ENCODE measurements at regions not wholly inside any gene's neighbourhood (a gene's known extent, or its start where the extent isn't known, plus 50 kb on each side); places are given as distances from the start of the nearest gene placed in this dataset.
"Not testable (repeated sequence)": the region's sequence is repeated elsewhere in the genome, so short reads cannot be mapped to it uniquely, and the experiment has no call there.

- no peak for TF ChIP-seq CTCF (IDR thresholded peaks at IDR 0.05; ENCODE audit: borderline replicate concordance, extremely low read depth, insufficient read depth)
- intact Hi-C loops (cut with DNase I), result no loop called here
Observed at GRCh38 chr3:182331341-182331740, 462.0 kb upstream of the ATP11B start.

GRCh38 chr3:182342252-182342651 lies 451.1 kb upstream of the ATP11B start:
- no peak for TF ChIP-seq CTCF (IDR thresholded peaks at IDR 0.05; ENCODE audit: borderline replicate concordance, extremely low read depth, insufficient read depth)
- no peak for FAIRE-seq
- Histone ChIP-seq H3K27me3 (ENCODE audit: control insufficient read depth, insufficient read depth, low read length) (no peaks in the 10 kb centered on the region), H3K27ac (ENCODE audit: low read depth in 2 of 2, low read length in 2 of 2) (no peak overlapping the region), H3K4me3 (ENCODE audit: low read length in 3 of 3) (no peak overlapping the region), H3K9ac (ENCODE audit: low read length in 3 of 3) (no peak overlapping the region), H3K9me3 (ENCODE audit: control insufficient read depth in 2 of 3, insufficient read depth in 1 of 3, low read length in 3 of 3) (no peaks in the 10 kb centered on the region), H3K4me1 (ENCODE audit: control insufficient read depth in 2 of 3, insufficient read depth in 2 of 3, low read depth in 1 of 3, low read length in 3 of 3) (no peaks in the 10 kb centered on the region), H3K36me3 (ENCODE audit: control insufficient read depth in 2 of 3, insufficient read depth in 3 of 3, low read length in 3 of 3) (no peaks in the 10 kb centered on the region)
- peak in 2 of 5 donors; percentile 21 to 32 for DNase-seq
- intact Hi-C loops (cut with DNase I), result no loop called here

More at GRCh38 chr3:182331341-182331740, 462.0 kb upstream of the ATP11B start:
- Histone ChIP-seq H3K27me3 (ENCODE audit: control insufficient read depth, insufficient read depth, low read length) (no peaks in the 10 kb centered on the region), H3K4me1 (ENCODE audit: control insufficient read depth in 2 of 3, insufficient read depth in 2 of 3, low read depth in 1 of 3, low read length in 3 of 3) (no peaks in the 10 kb centered on the region), H3K36me3 (ENCODE audit: control insufficient read depth in 2 of 3, insufficient read depth in 3 of 3, low read length in 3 of 3) (no peaks in the 10 kb centered on the region), H3K9me3 (ENCODE audit: control insufficient read depth in 2 of 3, insufficient read depth in 1 of 3, low read length in 3 of 3) (no peaks in the 10 kb centered on the region), H3K9ac (ENCODE audit: low read length in 3 of 3) (no peak overlapping the region), H3K4me3 (ENCODE audit: low read length in 3 of 3) (no peak overlapping the region), H3K27ac (ENCODE audit: low read depth in 2 of 2, low read length in 2 of 2) (no peak overlapping the region)
- DNase-seq (no peak), FAIRE-seq (no peak)

GRCh38 chr3:182344026-182344425 lies 449.3 kb upstream of the ATP11B start:
- FAIRE-seq; H3K9ac ChIP-seq (ENCODE audit: low read length in 3 of 3); intact Hi-C loops (cut with DNase I); H3K36me3 ChIP-seq (ENCODE audit: control insufficient read depth in 2 of 3, insufficient read depth in 3 of 3, low read length in 3 of 3); DNase-seq; H3K4me3 ChIP-seq (ENCODE audit: low read length in 3 of 3); H3K4me1 ChIP-seq (ENCODE audit: control insufficient read depth in 2 of 3, insufficient read depth in 2 of 3, low read depth in 1 of 3, low read length in 3 of 3); H3K9me3 ChIP-seq (ENCODE audit: control insufficient read depth in 2 of 3, insufficient read depth in 1 of 3, low read length in 3 of 3); H3K27ac ChIP-seq (ENCODE audit: low read depth in 2 of 2, low read length in 2 of 2); H3K27me3 ChIP-seq (ENCODE audit: control insufficient read depth, insufficient read depth, low read length): not testable (repeated sequence)

GRCh38 chr3:182349051-182349450 lies 444.3 kb upstream of the ATP11B start:
- no peak for TF ChIP-seq CTCF (IDR thresholded peaks at IDR 0.05; ENCODE audit: borderline replicate concordance, extremely low read depth, insufficient read depth)
- Histone ChIP-seq H3K4me3 (ENCODE audit: low read length in 3 of 3) (no peak overlapping the region), H3K36me3 (ENCODE audit: control insufficient read depth in 2 of 3, insufficient read depth in 3 of 3, low read length in 3 of 3) (no peaks in the 10 kb centered on the region), H3K27me3 (ENCODE audit: control insufficient read depth, insufficient read depth, low read length) (no peaks in the 10 kb centered on the region), H3K27ac (ENCODE audit: low read depth in 2 of 2, low read length in 2 of 2) (no peak overlapping the region), H3K4me1 (ENCODE audit: control insufficient read depth in 2 of 3, insufficient read depth in 2 of 3, low read depth in 1 of 3, low read length in 3 of 3) (no peaks in the 10 kb centered on the region), H3K9ac (ENCODE audit: low read length in 3 of 3) (no peak overlapping the region), H3K9me3 (ENCODE audit: control insufficient read depth in 2 of 3, insufficient read depth in 1 of 3, low read length in 3 of 3) (no peaks in the 10 kb centered on the region)
- FAIRE-seq (no peak), DNase-seq (no peak)
- intact Hi-C loops (cut with DNase I), result no loop called here

Data from kidney (tissue), 13 donors.